ENCODE measurements at regions not wholly inside any gene's neighbourhood (a gene's known extent, or its start where the extent isn't known, plus 50 kb on each side); places are given as distances from the start of the nearest gene placed in this dataset.
"Not testable (repeated sequence)": the region's sequence is repeated elsewhere in the genome, so short reads cannot be mapped to it uniquely, and the experiment has no call there.

- H3K9me3 ChIP-seq: no peaks in the 10 kb centered on the region
- intact Hi-C loops (cut with DNase I; ENCODE audit: low total_unique reads): no loop called here
- 0 to 97% (median 49%) methylated on average over 1 of the region's 1 CpG for WGBS, 5 donors
- no peak overlapping the region for H3K4me3 ChIP-seq
- no peaks in the 10 kb centered on the region for H3K4me1 ChIP-seq
- H3K27me3 ChIP-seq (replicated peaks in 1 of 7): peaks cover 0 to 28% (median 0%) of the 10 kb centered on the region in 7 donors
- no peak overlapping the region for H3K27ac ChIP-seq
- H3K36me3 ChIP-seq: no peaks in the 10 kb centered on the region
- DNase-seq: no peak
- TF ChIP-seq, protein P1, sequence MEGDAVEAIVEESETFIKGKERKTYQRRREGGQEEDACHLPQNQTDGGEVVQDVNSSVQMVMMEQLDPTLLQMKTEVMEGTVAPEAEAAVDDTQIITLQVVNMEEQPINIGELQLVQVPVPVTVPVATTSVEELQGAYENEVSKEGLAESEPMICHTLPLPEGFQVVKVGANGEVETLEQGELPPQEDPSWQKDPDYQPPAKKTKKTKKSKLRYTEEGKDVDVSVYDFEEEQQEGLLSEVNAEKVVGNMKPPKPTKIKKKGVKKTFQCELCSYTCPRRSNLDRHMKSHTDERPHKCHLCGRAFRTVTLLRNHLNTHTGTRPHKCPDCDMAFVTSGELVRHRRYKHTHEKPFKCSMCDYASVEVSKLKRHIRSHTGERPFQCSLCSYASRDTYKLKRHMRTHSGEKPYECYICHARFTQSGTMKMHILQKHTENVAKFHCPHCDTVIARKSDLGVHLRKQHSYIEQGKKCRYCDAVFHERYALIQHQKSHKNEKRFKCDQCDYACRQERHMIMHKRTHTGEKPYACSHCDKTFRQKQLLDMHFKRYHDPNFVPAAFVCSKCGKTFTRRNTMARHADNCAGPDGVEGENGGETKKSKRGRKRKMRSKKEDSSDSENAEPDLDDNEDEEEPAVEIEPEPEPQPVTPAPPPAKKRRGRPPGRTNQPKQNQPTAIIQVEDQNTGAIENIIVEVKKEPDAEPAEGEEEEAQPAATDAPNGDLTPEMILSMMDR (IDR thresholded peaks at IDR 0.05 in 8 of 11, conservative IDR thresholded peaks at IDR 0.05 in 3 of 11): no peak
- TF ChIP-seq POLR2A (IDR thresholded peaks at IDR 0.05) (no peak), POLR2AphosphoS5 (IDR thresholded peaks at IDR 0.05) (no peak)
Observed at GRCh38 chr11:34773211-34773610, 143.0 kb downstream of the APIP start.

GRCh38 chr11:34770111-34770510 lies 146.1 kb downstream of the APIP start:
- Histone ChIP-seq H3K9me3 (peaks cover 0 to 6% (median under 1%) of the 10 kb centered on the region in 8 donors), H3K27ac (no peak overlapping the region), H3K4me1 (no peaks in the 10 kb centered on the region), H3K4me3 (no peak overlapping the region), H3K36me3 (no peaks in the 10 kb centered on the region), H3K27me3 (replicated peaks in 1 of 7) (peaks cover 0 to 28% (median 0%) of the 10 kb centered on the region in 7 donors)
- 93 to 100% (median 100%) methylated on average over 1 of the region's 1 CpG for WGBS, 5 donors
- TF ChIP-seq, protein P1 (IDR thresholded peaks at IDR 0.05 in 8 of 11, conservative IDR thresholded peaks at IDR 0.05 in 3 of 11): no peak
- TF ChIP-seq POLR2AphosphoS5 (IDR thresholded peaks at IDR 0.05) (no peak), POLR2A (IDR thresholded peaks at IDR 0.05) (no peak)
- no peak for DNase-seq
- intact Hi-C loops (cut with DNase I; ENCODE audit: low total_unique reads): no loop called here

DNA sequence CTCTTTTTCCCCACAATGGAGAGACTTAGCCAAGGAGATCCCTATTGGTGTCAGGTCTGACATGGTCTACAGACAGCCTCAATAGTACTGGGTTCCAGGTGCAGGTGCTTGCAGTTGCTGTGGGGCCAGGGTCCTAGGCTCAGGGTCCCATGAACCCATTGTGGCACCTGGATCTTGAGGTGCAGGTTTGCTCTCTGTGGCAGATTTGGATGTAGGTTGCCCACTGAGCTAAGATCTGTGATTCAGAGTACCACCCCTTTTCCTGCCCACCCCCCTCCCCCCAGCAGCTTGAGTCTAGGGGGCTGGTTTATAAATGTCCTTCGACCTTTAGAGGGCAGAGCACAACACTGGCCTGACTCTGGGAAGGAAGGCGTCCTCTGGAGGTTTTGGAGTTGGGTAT lies 147.0 kb downstream of the APIP start:
- Histone ChIP-seq H3K9me3 (peaks cover 0 to 13% (median 4%) of the 10 kb centered on the region in 8 donors), H3K4me1 (no peaks in the 10 kb centered on the region), H3K4me3 (no peak overlapping the region), H3K27me3 (replicated peaks in 1 of 7) (peaks cover 0 to 28% (median 0%) of the 10 kb centered on the region in 7 donors), H3K36me3 (no peaks in the 10 kb centered on the region), H3K27ac (no peak overlapping the region)
- no peak for DNase-seq
- intact Hi-C loops (cut with DNase I; ENCODE audit: low total_unique reads): no loop called here
- 54 to 75% (median 61%) methylated on average over 2 of the region's 2 CpGs for WGBS, 5 donors
- TF ChIP-seq, protein P1 (IDR thresholded peaks at IDR 0.05 in 8 of 11, conservative IDR thresholded peaks at IDR 0.05 in 3 of 11): no peak
- TF ChIP-seq POLR2A (IDR thresholded peaks at IDR 0.05) (no peak), POLR2AphosphoS5 (IDR thresholded peaks at IDR 0.05) (no peak)

DNA sequence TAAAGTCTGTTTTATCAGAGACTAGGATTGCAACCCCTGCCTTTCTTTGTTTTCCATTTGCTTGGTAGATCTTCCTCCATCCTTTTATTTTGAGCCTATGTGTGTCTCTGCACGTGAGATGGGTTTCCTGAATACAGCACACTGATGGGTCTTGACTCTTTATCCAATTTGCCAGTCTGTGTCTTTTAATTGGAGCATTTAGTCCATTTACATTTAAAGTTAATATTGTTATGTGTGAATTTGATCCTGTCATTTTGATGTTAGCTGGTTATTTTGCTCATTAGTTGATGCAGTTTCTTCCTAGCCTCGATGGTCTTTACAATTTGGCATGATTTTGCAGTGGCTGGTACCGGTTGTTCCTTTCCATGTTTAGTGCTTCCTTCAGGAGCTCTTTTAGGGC lies 141.7 kb downstream of the EHF start:
- H3K27me3 ChIP-seq (replicated peaks in 1 of 7); intact Hi-C loops (cut with DNase I; ENCODE audit: low total_unique reads); H3K4me3 ChIP-seq; DNase-seq; H3K27ac ChIP-seq; H3K36me3 ChIP-seq; H3K4me1 ChIP-seq: not testable (repeated sequence)
- peaks cover 0 to 17% (median 4%) of the 10 kb centered on the region in 8 donors for H3K9me3 ChIP-seq
- WGBS, 5 donors: 78 to 86% methylated on average over 1 of the region's 3 CpGs; no CpG with 5 or more reads in 3 of the 5 donors

- whole genome bisulfite sequencing, 5 donors: 62 to 75% (median 73%) methylated on average over 7 of the region's 7 CpGs
- Histone ChIP-seq H3K27me3 (replicated peaks in 1 of 7) (peaks cover 0 to 13% (median 0%) of the 10 kb centered on the region in 7 donors), H3K4me1 (no peaks in the 10 kb centered on the region), H3K9me3 (peaks cover 0 to 4% (median 0%) of the 10 kb centered on the region in 8 donors), H3K36me3 (no peaks in the 10 kb centered on the region), H3K4me3 (no peak overlapping the region), H3K27ac (no peak overlapping the region)
- intact Hi-C loops (cut with DNase I; ENCODE audit: low total_unique reads): no loop called here
- no peak for TF ChIP-seq POLR2AphosphoS5 (IDR thresholded peaks at IDR 0.05)
- TF ChIP-seq, protein P1 (IDR thresholded peaks at IDR 0.05 in 8 of 11, conservative IDR thresholded peaks at IDR 0.05 in 3 of 11): no peak
- no peak for TF ChIP-seq POLR2A (IDR thresholded peaks at IDR 0.05)
- no peak for DNase-seq
Observed at GRCh38 chr11:34758262-34758661, 137.4 kb downstream of the EHF start.

Measured in spleen (tissue), 11 donors.